ENCODE measurements at regions not wholly inside any gene's neighbourhood (a gene's known extent, or its start where the extent isn't known, plus 50 kb on each side); places are given as distances from the start of the nearest gene placed in this dataset.

GRCh38 chr19:31658993-31659896 is 310.0 kb upstream of the TSHZ3 start:
- Histone ChIP-seq H3K27ac (ENCODE audit: low read length) (no peak overlapping the region), H4K20me1 (ENCODE audit: insufficient read depth, low read length) (no peaks in the 10 kb centered on the region), H3K4me3 (ENCODE audit: low read length) (no peak overlapping the region), H3K9ac (ENCODE audit: low read length) (no peak overlapping the region), H3K36me3 (replicated peaks; ENCODE audit: low read depth, low read length) (no peaks in the 10 kb centered on the region), H3K4me1 (ENCODE audit: low read length) (no peaks in the 10 kb centered on the region), H3K4me2 (ENCODE audit: low read length) (no peak overlapping the region), H3K79me2 (ENCODE audit: low read length) (no peaks in the 10 kb centered on the region), H3K9me3 (ENCODE audit: insufficient read depth, low read length) (no peaks in the 10 kb centered on the region), H3K27me3 (ENCODE audit: low read depth, low read length) (no peaks in the 10 kb centered on the region), H2AFZ (ENCODE audit: low read depth, low read length) (no peak overlapping the region)
- TF ChIP-seq CTCF (IDR thresholded peaks at IDR 0.05; ENCODE audit: low read depth, low read length) (no peak), EZH2phosphoT487 (IDR thresholded peaks at IDR 0.05; ENCODE audit: low read depth) (no peak)

GRCh38 chr19:31659897-31660210 is 310.6 kb upstream of the TSHZ3 start:
- H3K4me2 ChIP-seq (ENCODE audit: low read length) = no peak overlapping the region
- TF ChIP-seq EZH2phosphoT487 (IDR thresholded peaks at IDR 0.05; ENCODE audit: low read depth) (no peak), CTCF (IDR thresholded peaks at IDR 0.05; ENCODE audit: low read depth, low read length) (no peak)
- H4K20me1 ChIP-seq (ENCODE audit: insufficient read depth, low read length) = no peaks in the 10 kb centered on the region
- H3K9me3 ChIP-seq (ENCODE audit: insufficient read depth, low read length) = no peaks in the 10 kb centered on the region
- H3K9ac ChIP-seq (ENCODE audit: low read length) = no peak overlapping the region
- H3K27ac ChIP-seq (ENCODE audit: low read length) = no peak overlapping the region
- H3K4me3 ChIP-seq (ENCODE audit: low read length) = no peak overlapping the region
- no peaks in the 10 kb centered on the region for H3K4me1 ChIP-seq (ENCODE audit: low read length)
- H3K36me3 ChIP-seq (replicated peaks; ENCODE audit: low read depth, low read length) = no peaks in the 10 kb centered on the region
- H3K27me3 ChIP-seq (ENCODE audit: low read depth, low read length) = no peaks in the 10 kb centered on the region
- H3K79me2 ChIP-seq (ENCODE audit: low read length) = no peaks in the 10 kb centered on the region
- no peak overlapping the region for H2AFZ ChIP-seq (ENCODE audit: low read depth, low read length)

- H3K36me3 ChIP-seq (replicated peaks; ENCODE audit: low read depth, low read length) = no peaks in the 10 kb centered on the region
- no peak overlapping the region for H3K4me2 ChIP-seq (ENCODE audit: low read length)
- TF ChIP-seq EZH2phosphoT487 (IDR thresholded peaks at IDR 0.05; ENCODE audit: low read depth) (no peak), CTCF (IDR thresholded peaks at IDR 0.05; ENCODE audit: low read depth, low read length) (no peak)
- no peaks in the 10 kb centered on the region for H3K27me3 ChIP-seq (ENCODE audit: low read depth, low read length)
- H3K4me1 ChIP-seq (ENCODE audit: low read length) = no peaks in the 10 kb centered on the region
- no peaks in the 10 kb centered on the region for H4K20me1 ChIP-seq (ENCODE audit: insufficient read depth, low read length)
- H3K27ac ChIP-seq (ENCODE audit: low read length) = no peak overlapping the region
- no peaks in the 10 kb centered on the region for H3K79me2 ChIP-seq (ENCODE audit: low read length)
- H3K4me3 ChIP-seq (ENCODE audit: low read length) = no peak overlapping the region
- no peak overlapping the region for H3K9ac ChIP-seq (ENCODE audit: low read length)
- H2AFZ ChIP-seq (ENCODE audit: low read depth, low read length) = no peak overlapping the region
- H3K9me3 ChIP-seq (ENCODE audit: insufficient read depth, low read length) = no peaks in the 10 kb centered on the region
Measured at GRCh38 chr19:31664096-31664495, 314.9 kb upstream of the TSHZ3 start.

GRCh38 chr19:31664997-31665396 is 315.8 kb upstream of the TSHZ3 start:
- H3K79me2 ChIP-seq (ENCODE audit: low read length) = no peaks in the 10 kb centered on the region
- H3K27me3 ChIP-seq (ENCODE audit: low read depth, low read length) = no peaks in the 10 kb centered on the region
- no peak for TF ChIP-seq EZH2phosphoT487 (IDR thresholded peaks at IDR 0.05; ENCODE audit: low read depth)
- no peak for TF ChIP-seq CTCF (IDR thresholded peaks at IDR 0.05; ENCODE audit: low read depth, low read length)
- H3K27ac ChIP-seq (ENCODE audit: low read length) = no peak overlapping the region
- no peaks in the 10 kb centered on the region for H4K20me1 ChIP-seq (ENCODE audit: insufficient read depth, low read length)
- no peak overlapping the region for H3K4me3 ChIP-seq (ENCODE audit: low read length)
- no peaks in the 10 kb centered on the region for H3K4me1 ChIP-seq (ENCODE audit: low read length)
- H3K9ac ChIP-seq (ENCODE audit: low read length) = no peak overlapping the region
- H2AFZ ChIP-seq (ENCODE audit: low read depth, low read length) = no peak overlapping the region
- no peak overlapping the region for H3K4me2 ChIP-seq (ENCODE audit: low read length)
- no peaks in the 10 kb centered on the region for H3K9me3 ChIP-seq (ENCODE audit: insufficient read depth, low read length)
- no peaks in the 10 kb centered on the region for H3K36me3 ChIP-seq (replicated peaks; ENCODE audit: low read depth, low read length)

All from OCI-LY3 (cell line).